ENCODE measurements at regions not wholly inside any gene's neighbourhood (a gene's known extent, or its start where the extent isn't known, plus 50 kb on each side); places are given as distances from the start of the nearest gene placed in this dataset.

DNA sequence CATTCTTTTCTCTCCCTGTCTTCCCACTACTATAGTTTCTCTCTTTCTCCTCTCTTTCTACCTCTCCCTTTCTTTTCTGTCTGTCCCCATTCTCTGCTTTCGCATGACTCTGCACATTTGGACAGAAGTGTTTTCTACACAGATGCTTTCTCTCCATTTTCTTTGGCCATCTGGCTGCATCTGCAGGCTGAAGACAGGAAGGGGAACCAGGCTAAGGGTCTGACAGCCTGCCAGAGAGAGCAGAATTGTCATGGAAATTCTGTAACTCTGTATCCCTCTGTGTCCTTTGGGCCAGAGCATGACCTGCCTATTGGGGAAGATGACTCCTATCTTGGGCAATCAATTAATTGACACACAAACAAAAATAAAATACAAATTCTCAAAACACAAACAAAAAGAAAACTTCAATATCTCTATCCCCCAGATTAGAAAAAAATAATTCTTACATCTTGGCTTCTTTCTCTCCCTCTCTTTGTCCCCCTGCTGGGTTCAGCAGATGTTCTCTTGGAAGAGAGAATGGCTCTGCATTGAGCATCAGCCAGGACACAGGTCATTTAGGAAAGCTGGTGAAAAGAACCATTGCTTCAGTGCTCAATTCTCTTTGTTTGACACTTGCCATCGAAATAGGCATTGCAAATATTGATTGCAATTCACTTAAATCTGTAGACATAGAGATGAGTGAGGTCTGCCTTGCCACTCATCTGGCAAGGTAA is 415.9 kb upstream of the KLF4 start:
- peaks cover 0 to 3% (median 2%) of the 10 kb centered on the region in 3 donors for H3K4me1 ChIP-seq (ENCODE audit: control insufficient read depth in 3 of 3, insufficient read depth in 3 of 3, low read length in 3 of 3)
- no peaks in the 10 kb centered on the region for H3K27me3 ChIP-seq (ENCODE audit: control insufficient read depth in 3 of 3, insufficient read depth in 3 of 3, low read length in 3 of 3)
- H3K9me3 ChIP-seq (ENCODE audit: control insufficient read depth in 3 of 3, low read length in 3 of 3): peaks cover 0 to 3% (median 0%) of the 10 kb centered on the region in 3 donors
- no peak overlapping the region for H3K4me3 ChIP-seq (ENCODE audit: low read length in 3 of 3)
- H3K9ac ChIP-seq (ENCODE audit: low read depth in 1 of 3, low read length in 3 of 3): no peak overlapping the region
- no peaks in the 10 kb centered on the region for H3K36me3 ChIP-seq (ENCODE audit: control insufficient read depth in 3 of 3, insufficient read depth in 3 of 3, low read length in 3 of 3)
- H3K27ac ChIP-seq (ENCODE audit: low read depth, low read length): no peak overlapping the region

DNA sequence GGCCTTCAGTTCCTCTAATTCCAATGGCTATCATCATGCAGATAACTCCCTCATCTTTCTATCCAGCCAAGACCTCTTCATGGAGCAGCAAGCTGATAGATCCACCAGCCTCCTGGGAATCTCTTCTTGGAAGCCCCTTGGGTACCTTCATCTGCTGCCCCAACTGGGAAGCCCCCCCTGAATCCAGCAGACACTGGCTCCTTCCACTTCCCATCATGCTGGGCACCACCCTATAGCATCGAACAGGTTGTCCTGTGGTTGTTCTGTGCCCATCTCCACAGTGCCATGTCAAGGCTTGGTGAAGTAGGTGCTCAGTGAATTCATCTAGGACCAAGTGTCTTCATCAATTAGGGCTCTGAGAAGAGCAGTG is 410.4 kb upstream of the KLF4 start:
- Histone ChIP-seq H3K27me3 (ENCODE audit: control insufficient read depth in 3 of 3, insufficient read depth in 3 of 3, low read length in 3 of 3) (no peaks in the 10 kb centered on the region), H3K4me1 (ENCODE audit: control insufficient read depth in 3 of 3, insufficient read depth in 3 of 3, low read length in 3 of 3) (peaks cover 0 to 13% (median 9%) of the 10 kb centered on the region in 3 donors), H3K4me3 (ENCODE audit: low read length in 3 of 3) (no peak overlapping the region), H3K36me3 (ENCODE audit: control insufficient read depth in 3 of 3, insufficient read depth in 3 of 3, low read length in 3 of 3) (no peaks in the 10 kb centered on the region), H3K27ac (ENCODE audit: low read depth, low read length) (no peak overlapping the region), H3K9ac (ENCODE audit: low read depth in 1 of 3, low read length in 3 of 3) (no peak overlapping the region), H3K9me3 (ENCODE audit: control insufficient read depth in 3 of 3, low read length in 3 of 3) (peaks cover 0 to 3% (median 0%) of the 10 kb centered on the region in 3 donors)

DNA sequence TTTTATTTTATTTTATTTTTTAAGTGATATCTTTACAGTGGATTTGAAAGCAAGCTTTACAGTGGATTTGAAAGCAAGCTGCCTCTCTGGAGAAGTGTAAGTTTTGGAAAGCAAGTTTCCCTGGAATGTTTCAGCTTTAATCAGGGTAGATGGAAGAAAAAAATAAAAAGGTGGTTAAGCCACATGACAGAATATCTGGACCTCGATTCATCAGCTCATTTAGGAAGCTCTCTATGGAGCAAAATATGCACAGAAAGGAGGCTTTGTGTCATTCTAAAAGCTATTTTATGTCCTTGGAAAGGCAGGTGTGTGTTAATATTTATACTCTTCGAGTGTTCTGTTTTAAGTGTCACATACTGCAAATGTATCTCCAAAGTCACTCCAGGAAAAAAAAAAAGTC is 409.2 kb upstream of the KLF4 start:
- Histone ChIP-seq H3K4me1 (ENCODE audit: control insufficient read depth in 3 of 3, insufficient read depth in 3 of 3, low read length in 3 of 3) (peaks cover 0 to 13% (median 9%) of the 10 kb centered on the region in 3 donors), H3K36me3 (ENCODE audit: control insufficient read depth in 3 of 3, insufficient read depth in 3 of 3, low read length in 3 of 3) (no peaks in the 10 kb centered on the region), H3K9me3 (ENCODE audit: control insufficient read depth in 3 of 3, low read length in 3 of 3) (peaks cover 0 to 3% (median 0%) of the 10 kb centered on the region in 3 donors), H3K4me3 (ENCODE audit: low read length in 3 of 3) (no peak overlapping the region), H3K9ac (ENCODE audit: low read depth in 1 of 3, low read length in 3 of 3) (no peak overlapping the region), H3K27ac (ENCODE audit: low read depth, low read length) (no peak overlapping the region), H3K27me3 (ENCODE audit: control insufficient read depth in 3 of 3, insufficient read depth in 3 of 3, low read length in 3 of 3) (no peaks in the 10 kb centered on the region)

DNA sequence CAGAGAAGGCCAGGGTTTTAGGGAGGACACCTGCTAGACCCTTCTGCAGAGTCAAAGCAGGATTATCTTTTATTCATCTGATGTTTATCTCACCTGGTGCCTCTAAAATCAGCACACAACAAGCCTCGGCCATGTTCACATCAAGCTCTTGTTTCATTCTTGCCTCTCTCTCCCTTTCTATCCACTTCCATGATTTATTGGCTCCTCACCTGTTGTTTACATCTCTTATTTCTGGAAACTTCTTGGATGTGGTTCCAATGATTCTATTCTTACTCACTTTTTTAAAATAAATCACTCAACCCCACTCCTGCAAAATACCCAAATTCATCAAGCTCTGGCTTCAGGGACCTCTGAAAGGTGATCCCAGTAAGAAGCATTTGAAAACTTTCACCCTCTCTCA is 407.0 kb upstream of the KLF4 start:
- Histone ChIP-seq H3K4me3 (ENCODE audit: low read length in 3 of 3) (no peak overlapping the region), H3K27me3 (ENCODE audit: control insufficient read depth in 3 of 3, insufficient read depth in 3 of 3, low read length in 3 of 3) (no peaks in the 10 kb centered on the region), H3K4me1 (ENCODE audit: control insufficient read depth in 3 of 3, insufficient read depth in 3 of 3, low read length in 3 of 3) (peaks cover 0 to 13% (median 9%) of the 10 kb centered on the region in 3 donors), H3K9me3 (ENCODE audit: control insufficient read depth in 3 of 3, low read length in 3 of 3) (no peaks in the 10 kb centered on the region), H3K36me3 (ENCODE audit: control insufficient read depth in 3 of 3, insufficient read depth in 3 of 3, low read length in 3 of 3) (no peaks in the 10 kb centered on the region), H3K27ac (ENCODE audit: low read depth, low read length) (peak overlapping the region; percentile 38), H3K9ac (ENCODE audit: low read depth in 1 of 3, low read length in 3 of 3) (no peak overlapping the region)

DNA sequence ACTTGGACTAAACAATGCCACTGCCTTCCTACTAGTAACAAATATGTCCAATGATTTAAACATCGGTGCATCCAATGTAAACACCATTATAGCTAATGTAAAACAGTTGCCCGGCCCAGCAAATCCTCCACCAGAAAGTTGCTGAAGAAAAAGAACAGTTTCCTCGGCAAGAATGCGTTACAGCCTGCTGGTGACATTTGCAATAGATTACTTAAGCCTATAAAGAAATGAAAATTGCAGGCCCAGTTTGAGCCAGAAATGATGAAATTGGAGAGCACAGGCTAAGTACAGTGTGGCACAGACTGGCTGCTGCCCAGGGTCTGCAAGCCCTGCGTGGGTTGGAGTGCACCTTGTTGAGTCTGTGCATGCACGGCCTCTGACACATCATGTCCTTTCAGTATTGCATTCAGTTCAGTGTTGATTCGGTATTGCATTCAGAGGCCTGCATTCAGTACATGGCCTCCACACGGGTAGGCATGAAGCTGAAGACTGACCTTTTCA is 406.0 kb upstream of the KLF4 start:
- Histone ChIP-seq H3K4me1 (ENCODE audit: control insufficient read depth in 3 of 3, insufficient read depth in 3 of 3, low read length in 3 of 3) (peaks cover 0 to 13% (median 9%) of the 10 kb centered on the region in 3 donors), H3K27ac (ENCODE audit: low read depth, low read length) (no peak overlapping the region), H3K27me3 (ENCODE audit: control insufficient read depth in 3 of 3, insufficient read depth in 3 of 3, low read length in 3 of 3) (no peaks in the 10 kb centered on the region), H3K9ac (ENCODE audit: low read depth in 1 of 3, low read length in 3 of 3) (no peak overlapping the region), H3K4me3 (ENCODE audit: low read length in 3 of 3) (no peak overlapping the region), H3K9me3 (ENCODE audit: control insufficient read depth in 3 of 3, low read length in 3 of 3) (no peaks in the 10 kb centered on the region), H3K36me3 (ENCODE audit: control insufficient read depth in 3 of 3, insufficient read depth in 3 of 3, low read length in 3 of 3) (no peaks in the 10 kb centered on the region)

DNA sequence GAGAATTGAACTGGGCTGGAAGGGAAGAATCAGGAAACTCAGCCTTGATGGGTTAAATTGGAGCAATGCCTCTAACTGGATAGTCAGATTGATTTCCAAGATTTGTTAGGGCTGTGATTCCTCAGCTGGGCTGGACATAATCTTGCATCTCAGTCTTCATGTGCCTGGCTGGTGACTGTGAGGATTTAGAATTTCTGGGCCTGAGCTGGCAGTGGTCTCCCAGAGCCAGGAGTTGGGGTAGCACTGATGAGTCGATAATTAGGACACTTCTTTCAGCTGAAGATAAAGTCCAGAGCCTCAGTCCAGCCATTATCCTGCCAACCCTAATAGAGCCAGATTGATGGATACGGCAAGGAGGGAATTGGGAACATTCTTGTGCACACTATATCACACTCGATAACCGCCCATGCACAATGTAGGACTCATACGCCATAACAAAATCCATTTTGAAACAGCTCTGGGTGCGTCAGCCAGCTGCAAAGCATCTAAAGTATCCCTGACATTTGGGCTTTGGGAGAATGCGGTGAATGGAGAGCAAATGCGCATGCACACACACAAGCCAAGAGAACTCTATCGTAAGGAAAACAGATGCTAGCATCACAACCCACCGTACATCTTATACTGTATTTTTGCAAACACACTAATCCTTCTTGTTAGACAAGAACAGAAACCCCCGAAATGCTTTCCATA is 405.1 kb upstream of the KLF4 start:
- H3K27me3 ChIP-seq (ENCODE audit: control insufficient read depth in 3 of 3, insufficient read depth in 3 of 3, low read length in 3 of 3): no peaks in the 10 kb centered on the region
- no peak overlapping the region for H3K27ac ChIP-seq (ENCODE audit: low read depth, low read length)
- H3K36me3 ChIP-seq (ENCODE audit: control insufficient read depth in 3 of 3, insufficient read depth in 3 of 3, low read length in 3 of 3): no peaks in the 10 kb centered on the region
- H3K4me3 ChIP-seq (ENCODE audit: low read length in 3 of 3): no peak overlapping the region
- H3K9ac ChIP-seq (ENCODE audit: low read depth in 1 of 3, low read length in 3 of 3): no peak overlapping the region
- no peaks in the 10 kb centered on the region for H3K9me3 ChIP-seq (ENCODE audit: control insufficient read depth in 3 of 3, low read length in 3 of 3)
- H3K4me1 ChIP-seq (ENCODE audit: control insufficient read depth in 3 of 3, insufficient read depth in 3 of 3, low read length in 3 of 3): peaks cover 0 to 13% (median 9%) of the 10 kb centered on the region in 3 donors

DNA sequence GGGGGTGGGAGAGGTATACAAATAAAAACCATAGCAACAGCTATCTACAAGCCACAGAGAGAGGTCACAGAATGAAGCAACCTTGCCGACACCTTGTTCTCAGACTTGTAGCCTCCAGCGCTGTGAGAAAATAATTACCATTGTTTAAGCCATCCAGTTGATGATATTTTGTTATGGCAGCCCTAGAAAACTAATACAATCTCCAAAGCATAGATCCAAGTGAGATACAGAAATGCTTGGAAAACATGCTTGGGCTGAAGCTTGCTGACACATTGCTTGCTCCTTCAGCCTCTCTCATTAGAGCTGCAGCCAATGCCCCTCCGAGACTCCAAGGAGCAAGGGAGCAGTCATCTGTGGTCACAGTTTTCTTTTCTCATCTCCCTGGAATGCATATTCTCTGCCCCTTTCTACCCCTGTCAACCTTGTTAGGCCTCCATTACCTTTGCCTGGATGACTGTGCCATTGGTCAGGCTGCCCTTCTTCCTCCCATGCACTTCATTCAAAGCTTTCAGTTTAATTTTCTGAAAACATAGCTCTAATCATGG is 401.4 kb upstream of the KLF4 start:
- Histone ChIP-seq H3K4me3 (ENCODE audit: low read length in 3 of 3) (no peak overlapping the region), H3K36me3 (ENCODE audit: control insufficient read depth in 3 of 3, insufficient read depth in 3 of 3, low read length in 3 of 3) (no peaks in the 10 kb centered on the region), H3K9ac (ENCODE audit: low read depth in 1 of 3, low read length in 3 of 3) (no peak overlapping the region), H3K27ac (ENCODE audit: low read depth, low read length) (no peak overlapping the region), H3K4me1 (ENCODE audit: control insufficient read depth in 3 of 3, insufficient read depth in 3 of 3, low read length in 3 of 3) (peaks cover 0 to 16% (median 9%) of the 10 kb centered on the region in 3 donors), H3K27me3 (ENCODE audit: control insufficient read depth in 3 of 3, insufficient read depth in 3 of 3, low read length in 3 of 3) (no peaks in the 10 kb centered on the region), H3K9me3 (ENCODE audit: control insufficient read depth in 3 of 3, low read length in 3 of 3) (no peaks in the 10 kb centered on the region)

DNA sequence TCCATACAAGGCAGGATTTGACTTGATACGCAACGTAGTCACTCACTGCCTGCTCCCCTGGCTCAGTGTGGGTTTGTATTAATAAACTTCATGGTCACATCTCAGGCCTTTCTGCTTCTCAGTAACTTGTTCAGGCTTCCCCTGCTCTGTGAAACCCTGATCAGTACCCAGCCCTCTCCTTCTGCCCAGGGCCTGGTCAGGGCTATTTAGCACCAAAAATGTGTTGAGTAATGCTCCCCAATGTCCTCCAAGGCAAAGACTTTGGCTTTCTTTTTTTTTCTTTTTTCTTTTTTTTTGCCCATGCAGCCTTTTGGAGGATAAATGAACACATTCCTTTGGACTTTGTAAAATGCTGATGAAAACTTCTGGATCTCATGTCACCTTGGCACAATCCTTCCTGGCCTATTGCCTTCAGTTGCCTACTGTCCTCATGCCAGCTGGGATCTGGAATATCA is 399.2 kb upstream of the KLF4 start:
- Histone ChIP-seq H3K27ac (ENCODE audit: low read depth, low read length) (no peak overlapping the region), H3K27me3 (ENCODE audit: control insufficient read depth in 3 of 3, insufficient read depth in 3 of 3, low read length in 3 of 3) (no peaks in the 10 kb centered on the region), H3K4me1 (ENCODE audit: control insufficient read depth in 3 of 3, insufficient read depth in 3 of 3, low read length in 3 of 3) (peaks cover 0 to 10% (median 5%) of the 10 kb centered on the region in 3 donors), H3K9me3 (ENCODE audit: control insufficient read depth in 3 of 3, low read length in 3 of 3) (no peaks in the 10 kb centered on the region), H3K36me3 (ENCODE audit: control insufficient read depth in 3 of 3, insufficient read depth in 3 of 3, low read length in 3 of 3) (no peaks in the 10 kb centered on the region), H3K9ac (ENCODE audit: low read depth in 1 of 3, low read length in 3 of 3) (no peak overlapping the region), H3K4me3 (ENCODE audit: low read length in 3 of 3) (no peak overlapping the region)

DNA sequence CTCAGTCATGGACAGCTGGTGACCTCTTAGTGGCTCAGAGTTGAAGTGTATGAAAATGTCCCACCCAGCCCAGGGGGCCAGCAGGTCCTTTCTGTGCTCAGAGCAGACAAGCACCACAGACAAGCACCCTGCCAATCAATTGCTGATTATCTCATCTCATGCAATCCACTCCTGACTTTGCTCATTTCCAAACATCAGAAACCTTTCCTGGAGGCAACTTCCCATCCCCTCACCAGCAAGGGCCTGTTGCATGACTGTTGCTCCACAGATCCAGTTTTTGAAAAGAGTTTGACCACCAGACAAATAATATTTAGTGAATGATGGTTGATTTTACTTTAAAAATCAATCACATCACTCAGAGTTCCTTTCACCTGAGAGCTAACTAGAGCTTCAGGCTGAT is 397.3 kb upstream of the KLF4 start:
- H3K36me3 ChIP-seq (ENCODE audit: control insufficient read depth in 3 of 3, insufficient read depth in 3 of 3, low read length in 3 of 3): no peaks in the 10 kb centered on the region
- no peak overlapping the region for H3K9ac ChIP-seq (ENCODE audit: low read depth in 1 of 3, low read length in 3 of 3)
- H3K9me3 ChIP-seq (ENCODE audit: control insufficient read depth in 3 of 3, low read length in 3 of 3): no peaks in the 10 kb centered on the region
- no peak overlapping the region for H3K4me3 ChIP-seq (ENCODE audit: low read length in 3 of 3)
- H3K4me1 ChIP-seq (ENCODE audit: control insufficient read depth in 3 of 3, insufficient read depth in 3 of 3, low read length in 3 of 3): peaks cover 0 to 10% (median 5%) of the 10 kb centered on the region in 3 donors
- no peaks in the 10 kb centered on the region for H3K27me3 ChIP-seq (ENCODE audit: control insufficient read depth in 3 of 3, insufficient read depth in 3 of 3, low read length in 3 of 3)
- H3K27ac ChIP-seq (ENCODE audit: low read depth, low read length): no peak overlapping the region
